Activated T-cell treated with anti-CD3 and anti-CD28 coated beads, Interleukin-2, amount 50 U/mL, for 72 hours (primary cell): ENCODE measurements at regions not wholly inside any gene's neighbourhood (a gene's known extent, or its start where the extent isn't known, plus 50 kb on each side); places are given as distances from the start of the nearest gene placed in this dataset.
"Not testable (repeated sequence)": the region's sequence is repeated elsewhere in the genome, so short reads cannot be mapped to it uniquely, and the experiment has no call there.

Experiments
- ATAC-seq, 2 donors: fragments of 150-1000 bp; cut with Tn5 transposase; replicated peaks in 1 of 2; 2 replicates each; pipeline ENCODE4 v1.10.0; 2021; ENCODE audit warnings: moderate library complexity in 2 of 2, mild to moderate bottlenecking in 1 of 2
- DNase-seq, 2 donors: peaks; one replicate each; pipeline ENCODE4 v3.0.0; 2021 to 2022; ENCODE audit warnings: mixed read lengths in 1 of 2
- H3K27ac Mint-ChIP-seq: one replicate; pipeline ENCODE4 v1.8.0; 2022; ENCODE audit warnings: mild to moderate bottlenecking, moderate library complexity, mixed read lengths
- H3K27me3 Mint-ChIP-seq: one replicate; pipeline ENCODE4 v1.8.0; 2022; ENCODE audit warnings: low read depth, mixed read lengths
- H3K36me3 Mint-ChIP-seq, 2 donors: one replicate each; pipeline ENCODE4 v1.8.0; 2022; ENCODE audit warnings: mixed read lengths in 2 of 2, mild to moderate bottlenecking in 1 of 2; ENCODE audit not compliant: insufficient read depth in 2 of 2
- H3K4me1 Mint-ChIP-seq: one replicate; pipeline ENCODE4 v1.8.0; 2022; ENCODE audit warnings: low read depth, mixed read lengths
- H3K4me3 Mint-ChIP-seq, 2 donors: one replicate each; pipeline ENCODE4 v1.8.0; 2022; ENCODE audit warnings: mild to moderate bottlenecking in 2 of 2, mixed read lengths in 2 of 2, moderate library complexity in 2 of 2
- H3K9me3 Mint-ChIP-seq, 2 donors: one replicate each; pipeline ENCODE4 v1.8.0; 2022; ENCODE audit warnings: mixed read lengths in 2 of 2

DNA sequence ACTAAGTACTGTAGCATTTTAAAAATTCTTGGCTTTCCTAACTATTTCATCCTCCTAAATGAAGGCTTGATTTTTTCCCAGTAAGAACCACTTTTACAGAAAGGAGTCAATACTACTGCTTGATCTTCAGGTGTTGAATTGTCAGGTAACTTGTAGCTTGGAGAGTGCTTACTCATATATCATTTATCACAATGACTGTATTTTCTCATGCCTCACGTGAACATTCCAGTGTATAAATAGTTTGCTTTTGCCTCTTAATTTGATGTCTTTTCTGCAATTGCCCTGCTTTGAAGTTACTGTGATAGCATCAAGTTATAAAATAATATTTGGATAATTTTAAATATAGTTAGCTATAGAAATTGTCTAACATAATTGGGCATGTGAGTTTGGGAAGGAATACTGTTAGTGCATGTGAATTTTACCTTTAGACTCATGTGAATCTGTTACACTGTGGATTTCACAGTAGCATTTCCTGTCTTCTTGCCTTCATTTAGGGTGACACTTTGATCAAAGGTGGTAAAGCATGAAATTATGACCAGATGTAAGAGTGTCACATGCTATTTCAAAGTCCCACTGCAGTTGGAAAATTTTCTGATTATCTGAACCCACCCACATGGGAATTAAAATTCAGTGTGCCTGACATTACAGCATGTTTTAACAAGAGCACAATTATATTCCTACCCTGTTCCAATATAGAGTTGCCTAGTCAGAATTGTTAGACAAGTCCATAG lies 962.8 kb downstream of the DNAJB9 start:
- ATAC-seq = no peak
- Mint-ChIP-seq H3K27ac (no peak overlapping the region), H3K4me3 (no peak overlapping the region)

DNA sequence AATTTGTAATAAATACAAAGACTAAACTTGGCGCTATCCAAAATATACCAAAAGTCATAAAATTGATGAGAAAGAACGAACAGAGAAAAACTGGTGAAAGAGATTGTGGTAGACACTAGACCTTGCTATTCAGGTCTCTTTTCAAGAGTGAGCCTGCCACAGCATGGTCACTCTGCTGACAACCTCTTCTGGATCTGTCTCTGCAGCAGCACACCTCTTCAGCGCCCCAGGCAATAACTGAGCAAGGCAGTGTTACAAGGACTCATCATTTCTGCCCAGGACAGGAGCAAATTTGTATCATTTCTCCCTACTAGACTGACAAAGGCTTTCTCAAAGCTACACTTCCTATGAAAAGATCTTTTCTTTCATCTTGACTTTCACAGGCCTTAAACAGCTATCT lies 976.0 kb downstream of the DNAJB9 start:
- H3K4me1 Mint-ChIP-seq = no peaks in the 10 kb centered on the region
- H3K36me3 Mint-ChIP-seq = no peaks in the 10 kb centered on the region
- DNase-seq = no peak

More for the DNA sequence above, 962.8 kb downstream of the DNAJB9 start:
- no peaks in the 10 kb centered on the region for H3K36me3 Mint-ChIP-seq
- DNase-seq = no peak
- no peaks in the 10 kb centered on the region for H3K4me1 Mint-ChIP-seq
- no peaks in the 10 kb centered on the region for H3K27me3 Mint-ChIP-seq
- peaks cover 0 to 2% of the 10 kb centered on the region in 2 donors for H3K9me3 Mint-ChIP-seq

DNA sequence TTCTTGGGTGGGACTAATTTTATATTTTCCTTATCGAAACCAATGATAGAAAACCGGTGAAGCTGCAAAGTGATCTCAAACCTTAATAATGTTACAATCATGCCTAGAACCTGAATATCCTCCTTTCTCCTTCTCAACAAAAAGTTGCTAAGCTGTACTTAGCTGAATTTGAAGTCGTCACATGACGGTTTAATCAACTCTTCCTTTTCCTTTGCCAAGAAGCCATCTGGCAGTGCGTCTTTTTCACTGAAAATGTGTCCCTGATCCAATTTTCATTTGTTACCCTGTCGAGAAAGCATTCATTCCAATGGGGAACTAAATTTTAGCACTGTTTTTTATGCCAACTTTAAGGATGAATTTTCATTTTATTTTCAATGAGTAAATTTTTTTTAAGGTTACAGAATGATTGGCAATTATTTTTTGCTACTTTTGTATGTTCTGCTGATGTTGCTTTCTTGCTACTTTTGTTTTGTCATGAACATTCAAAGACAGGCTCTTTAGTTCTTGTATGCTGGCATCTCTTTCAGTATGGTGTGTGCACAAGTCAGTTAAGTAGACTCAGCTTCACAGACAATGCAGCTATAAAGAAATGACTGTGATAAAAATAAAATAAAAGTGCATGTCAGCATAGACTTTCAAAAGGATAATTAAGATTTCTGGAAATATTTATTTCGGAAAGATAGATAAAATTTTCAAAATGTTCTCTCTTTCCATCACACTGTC lies 980.0 kb downstream of the DNAJB9 start:
- Mint-ChIP-seq H3K27ac (no peak overlapping the region), H3K9me3 (peaks cover 8 to 15% of the 10 kb centered on the region in 2 donors), H3K27me3 (no peaks in the 10 kb centered on the region), H3K4me1 (no peaks in the 10 kb centered on the region), H3K4me3 (no peak overlapping the region), H3K36me3 (no peaks in the 10 kb centered on the region)
- DNase-seq = no peak
- ATAC-seq = no peak

More for the DNA sequence above, 976.0 kb downstream of the DNAJB9 start:
- Mint-ChIP-seq H3K27ac (no peak overlapping the region), H3K4me3 (no peak overlapping the region), H3K9me3 (peaks cover 0 to 2% of the 10 kb centered on the region in 2 donors), H3K27me3 (no peaks in the 10 kb centered on the region)
- no peak for ATAC-seq

DNA sequence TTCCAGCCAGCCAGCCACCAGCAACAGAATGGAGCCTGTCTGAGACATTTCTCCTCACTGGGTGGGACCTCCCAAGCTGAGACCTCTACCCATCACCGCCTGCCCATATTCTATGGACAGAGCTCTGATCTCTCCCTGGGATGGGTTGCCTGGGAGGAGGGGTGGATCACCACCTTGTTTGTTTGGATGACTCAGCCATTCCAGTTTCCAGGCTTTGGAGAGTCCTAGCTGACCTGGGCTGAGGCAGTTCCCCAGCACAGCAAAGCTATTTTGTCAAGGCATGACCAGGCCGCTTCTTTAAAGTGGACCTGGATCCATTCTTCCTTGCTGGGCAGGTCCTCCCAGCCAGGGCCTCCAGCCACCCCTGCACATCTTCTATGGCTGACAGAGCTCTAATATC lies 982.3 kb downstream of the DNAJB9 start:
- no peak for DNase-seq
- Mint-ChIP-seq H3K27ac (no peak overlapping the region), H3K4me1 (no peaks in the 10 kb centered on the region), H3K9me3 (peaks cover 10 to 20% of the 10 kb centered on the region in 2 donors), H3K4me3 (no peak overlapping the region), H3K27me3 (no peaks in the 10 kb centered on the region), H3K36me3 (no peaks in the 10 kb centered on the region)
- no peak for ATAC-seq

DNA sequence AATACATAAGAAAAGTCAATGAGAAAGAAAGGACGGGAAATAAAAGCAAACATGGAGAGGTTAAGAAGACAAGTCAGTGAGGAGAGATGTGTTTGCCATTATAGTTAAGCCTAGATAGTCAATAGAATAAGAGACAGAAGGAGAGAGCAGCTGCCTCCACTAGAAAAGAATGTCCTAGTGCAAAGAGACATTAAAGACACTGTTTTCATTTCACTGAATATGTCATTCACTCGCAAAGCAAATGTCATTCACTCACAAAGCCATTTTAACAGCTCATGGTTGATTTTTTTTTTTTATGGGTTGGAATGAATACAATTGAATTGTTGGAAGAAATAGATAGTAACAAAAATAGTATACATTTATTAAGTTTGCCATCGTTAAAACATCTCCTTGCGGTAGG lies 1007.6 kb downstream of the DNAJB9 start:
- H3K27me3 Mint-ChIP-seq = no peaks in the 10 kb centered on the region
- no peaks in the 10 kb centered on the region for H3K36me3 Mint-ChIP-seq
- DNase-seq = no peak
- no peaks in the 10 kb centered on the region for H3K9me3 Mint-ChIP-seq
- no peak overlapping the region for H3K27ac Mint-ChIP-seq
- H3K4me1 Mint-ChIP-seq = no peaks in the 10 kb centered on the region
- ATAC-seq = no peak
- no peak overlapping the region for H3K4me3 Mint-ChIP-seq

DNA sequence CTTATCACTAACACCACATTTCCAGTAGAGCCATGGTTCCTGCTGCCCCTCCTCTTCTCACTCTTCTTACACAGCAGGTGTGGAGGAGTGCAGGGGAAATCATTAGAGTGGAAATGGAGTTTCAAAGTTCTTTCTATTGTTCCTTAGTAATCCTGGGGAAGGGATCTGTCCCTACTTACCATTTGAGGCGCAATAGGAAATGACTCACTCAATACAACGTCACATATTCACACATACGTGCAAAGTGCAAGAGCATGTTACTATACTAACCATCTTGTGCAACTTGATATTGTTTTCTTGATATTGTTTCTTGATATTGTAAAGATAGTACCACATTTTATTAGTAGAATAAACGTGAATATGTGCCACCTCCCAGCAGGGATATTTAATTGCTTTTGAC lies 1010.2 kb downstream of the DNAJB9 start:
- Mint-ChIP-seq H3K4me3 (no peak overlapping the region), H3K27me3 (no peaks in the 10 kb centered on the region), H3K4me1 (no peaks in the 10 kb centered on the region), H3K36me3 (no peaks in the 10 kb centered on the region), H3K27ac (no peak overlapping the region), H3K9me3 (peaks cover under 1 to 3% of the 10 kb centered on the region in 2 donors)
- DNase-seq (no peak), ATAC-seq (no peak)

DNA sequence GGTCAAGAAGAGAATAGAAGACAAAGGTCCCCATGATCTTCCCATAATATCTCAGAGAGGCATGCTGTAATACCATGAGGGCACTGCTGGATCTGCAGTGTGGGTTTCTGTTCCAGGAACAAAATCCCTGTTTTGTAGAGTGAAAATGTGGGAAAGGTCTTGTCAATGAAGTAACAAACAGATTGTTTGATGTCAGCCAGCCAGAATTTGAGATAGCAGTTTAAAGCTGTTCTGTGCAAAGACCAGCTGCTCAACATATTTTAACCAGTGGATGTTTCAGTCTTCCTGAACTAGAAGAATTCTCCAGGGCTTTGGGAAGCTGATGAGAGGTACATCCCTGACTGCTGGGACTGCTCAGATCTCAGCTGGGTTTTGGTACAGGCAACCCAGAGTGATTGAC lies 1012.5 kb downstream of the DNAJB9 start:
- Mint-ChIP-seq H3K36me3 (no peaks in the 10 kb centered on the region), H3K4me1 (no peaks in the 10 kb centered on the region), H3K27me3 (no peaks in the 10 kb centered on the region), H3K4me3 (no peak overlapping the region), H3K9me3 (peaks cover 3 to 5% of the 10 kb centered on the region in 2 donors), H3K27ac (no peak overlapping the region)
- no peak for ATAC-seq
- no peak for DNase-seq

DNA sequence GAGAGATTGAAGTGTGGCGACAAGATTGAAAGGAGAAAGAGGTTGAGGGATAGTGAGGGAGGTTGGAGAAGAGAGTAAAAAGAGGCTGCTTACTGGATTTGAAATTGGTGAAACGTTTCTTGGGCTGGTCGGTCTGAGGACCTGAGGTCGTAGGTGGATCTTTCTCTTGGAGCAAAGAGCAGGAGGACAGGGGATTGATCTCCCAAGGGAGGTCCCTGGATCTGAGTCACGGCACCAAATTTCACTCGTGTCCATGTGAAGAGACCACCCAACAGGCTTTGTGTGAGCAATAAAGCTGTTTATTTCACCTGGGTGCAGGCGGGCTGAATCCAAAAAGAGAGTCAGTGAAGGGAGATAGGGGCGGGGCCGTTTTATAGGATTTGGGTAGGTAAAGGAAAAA lies 1027.3 kb downstream of the DNAJB9 start:
- H3K27me3 Mint-ChIP-seq, H3K27ac Mint-ChIP-seq, DNase-seq, H3K9me3 Mint-ChIP-seq, H3K36me3 Mint-ChIP-seq, ATAC-seq, H3K4me1 Mint-ChIP-seq, H3K4me3 Mint-ChIP-seq: not testable (repeated sequence)

DNA sequence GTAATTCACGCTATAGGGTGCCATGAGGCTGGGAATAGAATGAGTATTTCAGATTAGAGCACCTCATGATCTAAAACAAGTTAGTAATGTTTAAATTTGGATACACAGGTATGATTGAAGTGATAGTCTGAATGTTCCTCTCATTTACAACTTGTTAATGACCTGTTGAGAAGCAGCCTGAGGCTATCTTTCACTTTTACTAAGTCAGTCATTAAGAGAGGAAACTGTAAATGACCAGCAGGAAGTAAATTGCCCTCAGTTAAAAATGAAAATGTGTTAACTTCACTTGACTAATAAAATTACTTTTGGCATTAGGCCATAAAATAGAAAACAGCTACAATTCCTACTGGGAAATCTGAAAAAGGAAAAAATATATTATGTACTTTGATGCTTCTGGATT lies 1042.0 kb downstream of the DNAJB9 start:
- no peak for DNase-seq
- no peak overlapping the region for H3K27ac Mint-ChIP-seq
- no peak for ATAC-seq
- peaks cover 0 to 2% of the 10 kb centered on the region in 2 donors for H3K9me3 Mint-ChIP-seq
- no peaks in the 10 kb centered on the region for H3K27me3 Mint-ChIP-seq
- no peaks in the 10 kb centered on the region for H3K36me3 Mint-ChIP-seq
- no peak overlapping the region for H3K4me3 Mint-ChIP-seq
- no peaks in the 10 kb centered on the region for H3K4me1 Mint-ChIP-seq

DNA sequence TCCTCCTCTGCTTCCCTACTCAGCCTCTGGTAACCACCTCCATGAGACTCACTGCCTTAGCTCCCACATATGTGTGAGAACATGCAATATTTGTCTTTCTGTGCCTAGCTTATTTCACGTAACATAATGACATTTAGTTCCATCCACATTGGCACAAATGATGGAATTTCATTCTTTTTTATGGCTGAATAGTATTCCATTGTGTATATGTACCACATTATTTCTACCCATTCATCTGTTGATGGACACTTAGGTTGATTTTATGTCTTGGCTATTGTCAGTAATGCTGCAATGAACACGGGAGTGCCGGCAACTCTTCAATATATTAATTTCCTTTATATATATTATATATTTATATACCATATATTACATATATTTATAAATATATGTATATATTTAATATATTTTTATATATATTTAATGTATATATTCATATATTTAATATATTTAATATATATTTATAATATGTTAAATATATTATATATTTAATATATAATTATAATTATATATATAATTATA lies 1046.9 kb downstream of the DNAJB9 start:
- no peak overlapping the region for H3K4me3 Mint-ChIP-seq
- H3K9me3 Mint-ChIP-seq = peaks cover 3 to 7% of the 10 kb centered on the region in 2 donors
- ATAC-seq (no peak), DNase-seq (no peak)
- H3K27ac Mint-ChIP-seq = no peak overlapping the region
- no peaks in the 10 kb centered on the region for H3K4me1 Mint-ChIP-seq
- H3K27me3 Mint-ChIP-seq = no peaks in the 10 kb centered on the region
- no peaks in the 10 kb centered on the region for H3K36me3 Mint-ChIP-seq

DNA sequence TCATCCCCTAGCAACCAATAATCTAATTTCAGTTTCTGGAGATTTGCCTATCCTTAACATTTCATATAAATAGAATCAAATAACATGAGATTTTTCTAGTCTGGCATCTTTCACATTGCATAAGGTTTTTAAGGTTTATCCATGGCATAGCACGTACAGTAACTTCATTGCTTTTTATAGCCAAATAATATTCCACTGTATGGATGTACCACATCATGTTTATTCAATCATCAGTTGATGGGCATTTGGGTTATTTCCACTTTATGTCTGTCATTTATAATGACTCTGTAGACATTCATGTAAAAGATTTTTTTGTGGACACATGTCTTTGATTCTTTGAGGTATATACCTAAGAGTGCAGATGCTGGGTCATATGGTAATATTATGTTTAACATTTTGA lies 1052.6 kb downstream of the DNAJB9 start:
- no peak overlapping the region for H3K4me3 Mint-ChIP-seq
- H3K27ac Mint-ChIP-seq = no peak overlapping the region

DNA sequence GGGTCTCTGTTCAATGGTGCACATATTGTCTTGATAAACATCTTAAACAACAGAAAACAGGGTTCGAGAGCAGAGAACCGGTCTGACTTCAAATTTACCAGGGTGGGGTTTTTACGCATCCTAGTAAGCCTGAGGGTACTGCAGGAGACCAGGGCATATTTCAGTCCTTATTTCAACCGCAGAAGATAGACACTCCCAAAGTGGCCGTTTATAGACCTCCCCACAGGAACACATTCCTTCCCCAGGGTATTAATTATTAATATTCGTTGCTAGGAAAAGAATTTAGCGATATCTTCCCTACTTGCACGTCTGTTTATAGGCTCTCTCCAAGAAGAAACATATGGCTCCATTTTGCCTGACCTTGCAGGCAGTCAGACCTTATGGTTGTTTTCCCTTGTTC lies 1063.2 kb downstream of the DNAJB9 start:
- H3K9me3 Mint-ChIP-seq, H3K4me3 Mint-ChIP-seq, H3K27ac Mint-ChIP-seq, H3K4me1 Mint-ChIP-seq, H3K36me3 Mint-ChIP-seq, H3K27me3 Mint-ChIP-seq, DNase-seq, ATAC-seq: not testable (repeated sequence)

More for the DNA sequence above, 1052.6 kb downstream of the DNAJB9 start:
- Mint-ChIP-seq H3K4me1 (no peaks in the 10 kb centered on the region), H3K27me3 (no peaks in the 10 kb centered on the region), H3K9me3 (peaks cover 2 to 7% of the 10 kb centered on the region in 2 donors), H3K36me3 (no peaks in the 10 kb centered on the region)
- ATAC-seq (no peak), DNase-seq (no peak)

DNA sequence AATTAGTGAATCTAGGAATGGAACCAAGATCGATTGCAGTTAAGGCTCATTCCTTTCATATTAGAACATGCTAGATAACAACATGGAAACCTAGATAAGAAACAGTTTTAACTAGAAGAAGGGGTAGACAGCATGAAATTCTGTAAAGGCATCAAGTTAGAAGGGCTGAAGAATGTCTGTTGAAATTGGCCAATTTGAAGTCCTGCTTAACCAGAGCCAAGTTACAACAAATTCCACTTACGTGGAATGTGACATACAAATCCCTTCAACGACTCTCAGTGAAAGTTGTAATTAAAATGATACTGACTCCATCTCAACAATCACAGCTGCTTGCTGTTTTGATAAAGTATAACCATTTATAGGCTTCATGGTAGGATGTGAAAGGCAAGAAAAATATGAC lies 1065.7 kb downstream of the DNAJB9 start:
- Mint-ChIP-seq H3K4me1 (no peaks in the 10 kb centered on the region), H3K36me3 (no peaks in the 10 kb centered on the region), H3K9me3 (peaks cover 2 to 6% of the 10 kb centered on the region in 2 donors), H3K27ac (no peak overlapping the region), H3K27me3 (no peaks in the 10 kb centered on the region), H3K4me3 (no peak overlapping the region)
- ATAC-seq = no peak
- no peak for DNase-seq
